GM21619 (cell line): ENCODE measurements at regions not wholly inside any gene's neighbourhood (a gene's known extent, or its start where the extent isn't known, plus 50 kb on each side); places are given as distances from the start of the nearest gene placed in this dataset.
A peak's percentile ranks its signal among the peaks of the same experiment; 100 is the strongest.

ENCODE experiments used
- ATAC-seq: cut with Tn5 transposase; IDR thresholded peaks from one replicate; pipeline ENCODE4 v1.9.1; 2021; ENCODE audit not compliant: unreplicated experiment

GRCh38 chr2:13006829-13007717, 290.3 kb downstream of the TRIB2 start:
- ATAC-seq: peak; percentile 88

DNA sequence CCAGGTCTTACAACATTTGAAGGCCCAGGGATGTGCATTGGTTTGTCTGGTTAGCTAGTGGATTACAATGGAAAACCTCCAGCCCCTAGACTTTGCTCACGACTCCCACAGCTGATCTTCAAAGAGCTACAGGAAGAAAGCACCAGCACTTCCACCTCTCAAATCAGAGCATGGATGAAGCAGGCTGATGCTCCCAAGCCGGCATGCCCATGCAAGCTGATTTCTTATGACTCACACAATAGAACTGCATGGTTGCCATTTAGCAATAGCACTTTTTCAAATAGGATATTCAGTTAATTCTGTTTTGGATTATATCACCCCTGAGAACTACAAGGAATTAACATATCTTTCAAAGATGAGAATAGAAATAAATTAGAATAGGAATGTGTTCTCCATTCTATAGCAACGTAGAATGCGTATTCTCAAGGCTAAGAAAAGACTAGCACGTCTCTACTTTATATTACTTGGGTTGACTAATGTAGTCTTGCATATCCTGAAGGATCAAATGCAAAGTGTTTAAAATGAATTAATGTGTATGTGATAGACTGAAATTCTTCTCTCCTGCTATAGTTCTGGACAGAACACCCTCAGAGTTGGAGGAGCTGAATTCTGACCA, 292.4 kb downstream of the TRIB2 start:
- ATAC-seq: no peak

DNA sequence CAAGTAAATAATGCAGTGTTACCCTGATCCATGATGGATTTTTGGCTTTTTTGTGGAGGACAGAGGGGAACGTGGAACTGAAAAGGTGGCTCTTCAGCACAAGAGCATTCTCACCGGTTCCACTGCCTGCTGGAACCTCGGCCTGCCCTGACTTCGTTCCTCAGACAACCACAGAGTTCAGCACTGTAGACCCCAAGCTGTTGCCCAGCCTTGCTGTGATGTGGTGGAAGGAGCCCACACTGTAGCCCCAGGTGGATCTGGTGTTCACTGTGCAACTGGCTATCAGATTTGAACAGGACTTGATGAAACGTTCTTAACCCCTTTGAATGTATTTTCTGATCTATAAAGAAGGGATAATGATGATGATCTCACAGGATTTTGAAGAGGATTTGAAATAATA, 293.5 kb downstream of the TRIB2 start:
- ATAC-seq: no peak

- ATAC-seq: no peak
Observed at GRCh38 chr2:13014783-13015182, 298.0 kb downstream of the TRIB2 start.

- ATAC-seq: no peak
Observed at GRCh38 chr2:13015532-13016320, 299.0 kb downstream of the TRIB2 start.

GRCh38 chr2:13018490-13018889, 301.8 kb downstream of the TRIB2 start:
- no peak for ATAC-seq

- ATAC-seq: no peak
Observed at GRCh38 chr2:13019781-13020180, 303.0 kb downstream of the TRIB2 start.

DNA sequence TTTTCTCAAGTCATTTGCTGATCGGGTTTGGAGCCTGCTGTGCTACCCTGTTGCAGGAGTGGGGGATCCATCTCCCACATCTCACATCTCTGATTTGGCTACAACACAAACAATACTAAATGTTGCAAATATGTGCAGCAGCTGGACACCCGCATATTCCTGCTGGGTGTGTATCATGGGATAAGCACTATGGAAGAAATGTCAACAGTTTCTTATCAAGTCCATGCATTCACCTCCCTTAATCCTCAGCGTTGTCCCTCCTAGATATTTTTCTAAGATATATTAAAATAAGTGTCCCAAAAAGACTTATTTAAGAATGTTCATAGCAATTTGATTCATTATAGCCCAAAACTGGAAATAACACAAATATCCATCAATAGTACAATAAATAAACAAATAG, 303.7 kb downstream of the TRIB2 start:
- no peak for ATAC-seq

GRCh38 chr2:13021470-13021957, 304.8 kb downstream of the TRIB2 start:
- no peak for ATAC-seq

DNA sequence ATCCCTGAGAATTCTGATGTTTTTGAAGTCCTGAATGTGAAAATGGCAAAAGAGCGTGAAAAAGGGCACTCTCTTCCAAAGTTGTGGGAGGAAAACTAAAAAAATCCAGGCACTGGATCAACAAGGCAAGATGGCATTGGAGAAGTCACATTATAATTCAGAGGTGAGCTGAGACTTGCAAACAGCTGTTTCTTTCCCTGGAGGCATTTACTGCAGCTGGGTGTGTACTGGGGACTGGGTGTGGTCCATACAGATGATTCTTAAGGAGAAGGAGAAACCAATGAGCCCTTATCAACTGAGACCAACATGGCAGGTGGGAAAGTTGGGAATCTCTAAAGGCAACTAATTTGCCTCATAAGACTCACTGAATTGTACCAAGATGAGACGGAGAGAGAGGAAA, 313.9 kb downstream of the TRIB2 start:
- no peak for ATAC-seq

GRCh38 chr2:13034861-13035260, 318.1 kb downstream of the TRIB2 start:
- no peak for ATAC-seq

DNA sequence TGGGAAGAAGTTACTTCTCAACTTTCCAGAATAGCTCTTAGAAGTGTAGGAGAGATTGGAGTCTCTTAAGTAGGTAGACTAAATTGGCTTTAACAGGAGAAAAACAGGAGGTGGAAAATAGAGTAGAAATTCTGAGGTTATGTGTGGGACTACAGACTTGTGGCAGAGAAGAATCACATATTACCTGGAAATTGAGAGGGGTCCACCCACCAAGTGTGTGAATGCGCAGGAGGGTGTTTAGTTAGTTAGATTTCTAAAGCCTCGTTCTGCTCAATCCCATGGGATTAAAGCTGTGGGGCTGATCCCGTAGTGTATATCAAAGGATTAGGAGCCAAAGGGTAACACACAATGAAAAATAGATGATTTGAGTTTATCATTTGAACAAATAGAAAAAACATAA, 319.1 kb downstream of the TRIB2 start:
- ATAC-seq: no peak

DNA sequence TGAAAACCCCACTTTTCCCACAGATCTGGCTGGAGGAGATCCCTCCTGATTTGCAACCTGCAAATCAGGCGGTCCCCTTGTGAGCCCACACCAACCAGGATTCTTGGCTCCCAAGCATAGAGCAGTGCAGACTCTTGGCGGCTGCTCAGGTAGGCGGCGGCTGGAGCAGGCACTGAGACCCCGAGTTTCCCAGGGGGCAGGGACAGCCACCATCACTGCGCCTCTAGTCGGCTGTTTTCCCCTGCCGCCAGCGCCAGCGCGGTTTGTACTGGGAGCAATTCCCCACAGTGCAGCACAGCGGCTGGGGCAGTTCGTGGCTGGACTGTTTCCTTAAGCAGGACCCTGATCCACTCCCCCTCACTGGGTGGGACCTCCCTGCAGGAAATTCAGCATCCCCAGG, 323.3 kb downstream of the TRIB2 start:
- no peak for ATAC-seq

DNA sequence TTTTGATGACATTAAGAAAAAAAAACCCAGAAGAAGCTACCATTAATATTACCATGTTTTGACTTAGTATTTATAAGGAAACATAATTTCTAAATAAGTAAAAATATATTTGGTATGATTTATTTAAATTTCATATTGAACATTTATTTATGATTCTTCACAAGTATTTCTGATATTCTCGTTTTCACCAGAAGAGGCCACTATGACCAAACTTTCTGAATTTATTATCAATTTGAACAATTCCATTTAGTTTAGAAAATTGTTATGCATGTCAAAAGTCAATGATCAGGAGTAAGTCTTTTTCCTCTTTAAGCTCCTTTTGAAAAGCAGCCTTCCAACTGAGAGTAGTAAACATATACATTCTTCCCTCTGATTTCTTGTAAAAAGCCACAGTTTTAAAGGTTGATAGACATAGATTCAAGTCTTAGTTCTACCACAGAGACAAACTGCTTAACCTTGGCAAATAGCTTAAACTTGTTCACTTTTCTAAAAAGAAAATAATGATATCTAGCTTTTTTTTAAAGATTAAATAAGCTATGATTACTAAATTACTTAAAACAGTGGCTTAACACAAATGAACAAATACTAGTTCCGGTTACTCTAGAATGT, 329.9 kb downstream of the TRIB2 start:
- ATAC-seq: no peak

- ATAC-seq: no peak
Observed at GRCh38 chr2:13050764-13051163, 334.0 kb downstream of the TRIB2 start.

DNA sequence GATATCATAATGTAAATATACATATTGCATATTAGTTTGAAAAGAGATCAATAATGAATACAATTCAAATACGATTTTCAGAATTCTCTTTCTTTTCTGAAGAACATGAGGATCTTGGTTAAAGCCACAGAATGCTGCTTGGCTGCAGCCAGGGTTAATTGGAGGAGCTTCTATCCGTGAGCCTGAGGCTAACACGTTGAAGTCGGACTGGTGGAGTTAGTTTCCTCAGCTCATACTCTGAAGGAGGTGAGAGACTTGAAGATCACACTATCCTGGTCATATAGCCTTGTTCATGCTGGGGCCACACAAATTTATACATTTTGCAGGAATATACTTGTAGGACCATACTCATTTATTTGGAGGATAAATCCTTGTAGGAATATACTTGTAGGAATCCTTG, 335.8 kb downstream of the TRIB2 start:
- no peak for ATAC-seq

- no peak for ATAC-seq
Observed at GRCh38 chr2:13056259-13056843, 339.6 kb downstream of the TRIB2 start.

GRCh38 chr2:13057671-13058070, 340.9 kb downstream of the TRIB2 start:
- no peak for ATAC-seq

- ATAC-seq: no peak
Observed at GRCh38 chr2:13066676-13067075, 349.9 kb downstream of the TRIB2 start.

- ATAC-seq: no peak
Observed at GRCh38 chr2:13067508-13067907, 350.8 kb downstream of the TRIB2 start.

DNA sequence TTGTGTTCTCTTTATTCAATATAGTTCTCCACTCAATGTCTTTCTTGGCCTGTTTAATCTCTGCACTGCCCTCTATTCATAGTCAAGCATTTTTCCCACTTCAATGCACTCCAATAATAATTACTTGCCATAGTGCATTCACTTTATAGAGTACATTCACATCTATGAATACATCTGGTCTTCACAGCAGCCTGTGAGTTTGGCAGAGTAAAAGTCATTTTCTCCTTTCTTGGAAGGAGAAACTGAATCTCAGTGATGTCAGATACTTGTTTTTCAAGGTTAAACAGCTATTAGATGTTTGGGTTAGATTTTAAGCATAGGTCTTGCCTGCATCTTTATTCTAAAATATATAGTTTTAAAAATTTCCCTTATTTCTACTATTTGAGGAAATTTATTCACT, 373.2 kb downstream of the TRIB2 start:
- ATAC-seq: no peak
